Activated T-helper 17 cell treated with anti-CD3 and anti-CD28 coated beads, Interleukin-2, amount 50 U/mL, for 72 hours (primary cell): ENCODE measurements at regions not wholly inside any gene's neighbourhood (a gene's known extent, or its start where the extent isn't known, plus 50 kb on each side); places are given as distances from the start of the nearest gene placed in this dataset.
"Not testable (repeated sequence)": the region's sequence is repeated elsewhere in the genome, so short reads cannot be mapped to it uniquely, and the experiment has no call there.

Experiments used
- ATAC-seq: fragments of 150-1000 bp; cut with Tn5 transposase; replicated peaks from 2 replicates; pipeline ENCODE4 v1.10.0; 2021; ENCODE audit warnings: mild to moderate bottlenecking, moderate library complexity
- H3K27ac Mint-ChIP-seq: one replicate; pipeline ENCODE4 v1.8.0; 2022; ENCODE audit warnings: mixed read lengths
- H3K27me3 Mint-ChIP-seq: one replicate; pipeline ENCODE4 v1.8.0; 2022; ENCODE audit warnings: mixed read lengths
- H3K36me3 Mint-ChIP-seq: one replicate; pipeline ENCODE4 v1.8.0; 2022; ENCODE audit warnings: low read depth, mild to moderate bottlenecking, mixed read lengths
- H3K4me1 Mint-ChIP-seq: one replicate; pipeline ENCODE4 v1.8.0; 2022; ENCODE audit warnings: mixed read lengths
- H3K4me3 Mint-ChIP-seq: one replicate; pipeline ENCODE4 v1.8.0; 2022; ENCODE audit warnings: mild to moderate bottlenecking, mixed read lengths
- H3K9me3 Mint-ChIP-seq: one replicate; pipeline ENCODE4 v1.8.0; 2022; ENCODE audit warnings: mixed read lengths

DNA sequence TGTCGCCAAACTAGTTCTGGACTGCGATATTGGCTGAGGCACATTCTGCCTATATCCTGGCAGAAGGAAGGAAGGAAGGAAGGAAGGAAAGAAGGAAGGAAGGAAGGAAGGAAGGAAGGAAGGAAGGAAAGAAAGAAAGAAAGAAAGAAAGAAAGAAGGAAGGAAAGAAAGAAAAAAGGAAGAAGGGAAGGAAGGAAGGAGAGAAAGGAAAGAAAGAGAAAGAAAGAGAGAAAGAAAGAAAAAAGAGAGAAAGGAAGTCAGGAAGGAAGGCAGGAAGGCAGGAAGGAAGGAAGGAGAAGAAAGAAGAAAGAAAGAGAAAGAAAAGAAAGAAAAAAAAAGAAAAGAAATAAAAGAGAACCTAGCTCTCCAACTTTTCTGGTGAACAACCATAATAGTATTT lies 587.1 kb downstream of the RBFOX1 start:
- Mint-ChIP-seq H3K4me1 (no peaks in the 10 kb centered on the region), H3K27ac (no peak overlapping the region), H3K36me3 (no peaks in the 10 kb centered on the region), H3K4me3 (no peak overlapping the region), H3K9me3 (peaks cover 18% of the 10 kb centered on the region), H3K27me3 (no peaks in the 10 kb centered on the region)
- ATAC-seq: no peak

DNA sequence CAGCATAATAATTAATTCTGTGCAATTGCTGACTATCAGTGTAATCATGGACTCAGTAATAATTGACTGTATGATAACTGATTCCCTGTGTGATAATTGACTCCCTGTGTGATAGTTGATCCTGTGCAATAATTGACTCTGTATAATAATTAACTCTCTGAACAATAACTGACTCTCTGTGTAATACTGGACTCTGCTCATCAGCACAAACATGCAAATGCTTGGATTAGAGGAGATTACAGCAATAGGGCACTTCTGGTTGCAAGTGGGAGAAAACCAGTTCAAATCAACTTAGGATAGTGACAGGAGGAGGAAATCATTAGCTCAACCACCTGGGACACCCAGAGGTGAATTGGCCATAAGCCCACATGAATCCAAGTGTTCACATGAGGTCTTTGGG lies 582.1 kb downstream of the RBFOX1 start:
- Mint-ChIP-seq H3K9me3 (peaks cover 13% of the 10 kb centered on the region), H3K27ac (no peak overlapping the region), H3K4me3 (no peak overlapping the region), H3K27me3 (no peaks in the 10 kb centered on the region), H3K4me1 (no peaks in the 10 kb centered on the region), H3K36me3 (no peaks in the 10 kb centered on the region)
- ATAC-seq: no peak

DNA sequence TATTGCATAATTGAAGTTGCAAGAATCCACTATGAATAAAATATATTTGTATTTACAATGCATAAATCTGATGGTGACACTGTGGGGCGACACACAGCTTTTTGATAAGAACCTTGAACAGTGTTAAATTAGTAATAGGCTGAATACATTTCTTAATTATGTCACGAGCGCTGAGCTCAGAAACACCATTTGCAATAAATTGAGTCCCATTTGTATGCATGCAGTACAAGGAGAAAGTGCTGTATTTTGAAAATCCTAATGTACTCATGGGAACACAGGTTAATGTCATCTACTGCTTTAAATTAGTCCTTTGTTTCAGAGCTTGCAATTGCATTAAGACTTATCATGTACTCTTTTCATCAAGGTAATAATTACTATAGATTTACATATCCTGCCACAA lies 579.5 kb downstream of the RBFOX1 start:
- no peaks in the 10 kb centered on the region for H3K27me3 Mint-ChIP-seq
- H3K36me3 Mint-ChIP-seq: no peaks in the 10 kb centered on the region
- H3K9me3 Mint-ChIP-seq: peaks cover 19% of the 10 kb centered on the region
- no peaks in the 10 kb centered on the region for H3K4me1 Mint-ChIP-seq
- H3K27ac Mint-ChIP-seq: no peak overlapping the region
- no peak overlapping the region for H3K4me3 Mint-ChIP-seq
- ATAC-seq: no peak

DNA sequence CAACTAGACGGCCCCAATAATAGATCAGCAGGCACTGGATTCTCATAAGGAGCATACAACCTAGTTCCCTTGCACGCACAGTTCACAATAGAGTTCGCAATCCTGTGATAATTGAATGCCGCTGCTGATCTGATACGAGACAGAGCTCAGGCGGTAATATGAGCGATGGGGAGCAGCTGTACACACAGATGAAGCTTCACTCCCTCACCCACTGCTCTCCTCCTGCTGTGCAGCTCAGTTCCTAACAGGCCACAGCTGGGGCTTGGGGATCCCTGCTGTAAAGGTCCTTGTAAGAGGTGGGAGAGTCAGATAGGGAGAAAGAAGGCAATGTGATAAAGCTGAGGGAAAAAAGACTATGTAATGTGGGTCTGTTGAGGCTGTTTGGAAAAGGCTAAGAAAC lies 577.5 kb downstream of the RBFOX1 start:
- Mint-ChIP-seq H3K27me3 (no peaks in the 10 kb centered on the region), H3K9me3 (peaks cover 21% of the 10 kb centered on the region), H3K27ac (no peak overlapping the region), H3K36me3 (no peaks in the 10 kb centered on the region), H3K4me1 (no peaks in the 10 kb centered on the region), H3K4me3 (no peak overlapping the region)
- ATAC-seq: no peak

DNA sequence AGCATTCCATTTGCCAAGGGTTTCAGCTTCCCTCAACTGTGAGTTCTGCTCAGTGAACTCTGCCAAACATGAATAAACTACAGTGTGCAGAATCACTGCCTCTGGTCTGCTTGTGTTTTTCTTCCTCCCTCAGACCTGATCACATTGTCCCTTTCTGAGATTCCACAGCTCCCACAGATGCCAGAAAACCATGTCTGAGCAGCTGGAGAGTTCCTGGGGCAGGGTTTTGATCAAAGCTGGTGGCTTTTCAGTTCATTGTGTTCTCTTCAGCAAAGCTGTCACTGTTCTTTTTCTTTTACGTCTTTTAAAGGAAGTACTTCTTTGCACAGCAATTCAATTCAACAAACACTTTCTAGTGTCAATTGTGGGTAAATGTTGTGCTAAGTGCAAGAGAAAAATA lies 555.8 kb downstream of the RBFOX1 start:
- Mint-ChIP-seq H3K27ac (no peak overlapping the region), H3K4me3 (no peak overlapping the region), H3K27me3 (no peaks in the 10 kb centered on the region), H3K9me3 (peaks cover 21% of the 10 kb centered on the region), H3K4me1 (no peaks in the 10 kb centered on the region), H3K36me3 (no peaks in the 10 kb centered on the region)
- no peak for ATAC-seq

DNA sequence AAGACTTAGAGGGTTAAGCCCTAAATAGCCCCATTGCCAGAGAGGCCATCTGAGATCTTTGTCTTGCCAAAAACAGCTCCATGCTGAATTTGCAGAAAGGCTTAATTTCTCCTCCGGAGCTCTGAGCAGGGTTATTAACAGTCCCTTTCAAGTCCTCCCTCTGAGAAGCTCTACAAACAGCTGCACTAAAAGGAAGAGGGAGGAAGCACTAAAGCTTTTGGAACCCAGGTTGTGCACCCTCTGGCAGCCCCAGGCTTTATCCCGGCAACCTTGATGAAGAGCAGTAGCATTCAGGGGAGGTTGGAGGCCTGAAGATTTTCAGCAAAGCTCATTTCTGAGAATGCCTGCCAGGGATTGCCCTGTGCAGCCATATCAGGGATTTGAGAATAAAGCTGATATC lies 554.7 kb downstream of the RBFOX1 start:
- no peak for ATAC-seq
- H3K27ac Mint-ChIP-seq: no peak overlapping the region
- no peaks in the 10 kb centered on the region for H3K4me1 Mint-ChIP-seq
- H3K9me3 Mint-ChIP-seq: peaks cover 22% of the 10 kb centered on the region
- H3K4me3 Mint-ChIP-seq: no peak overlapping the region
- no peaks in the 10 kb centered on the region for H3K27me3 Mint-ChIP-seq
- no peaks in the 10 kb centered on the region for H3K36me3 Mint-ChIP-seq

DNA sequence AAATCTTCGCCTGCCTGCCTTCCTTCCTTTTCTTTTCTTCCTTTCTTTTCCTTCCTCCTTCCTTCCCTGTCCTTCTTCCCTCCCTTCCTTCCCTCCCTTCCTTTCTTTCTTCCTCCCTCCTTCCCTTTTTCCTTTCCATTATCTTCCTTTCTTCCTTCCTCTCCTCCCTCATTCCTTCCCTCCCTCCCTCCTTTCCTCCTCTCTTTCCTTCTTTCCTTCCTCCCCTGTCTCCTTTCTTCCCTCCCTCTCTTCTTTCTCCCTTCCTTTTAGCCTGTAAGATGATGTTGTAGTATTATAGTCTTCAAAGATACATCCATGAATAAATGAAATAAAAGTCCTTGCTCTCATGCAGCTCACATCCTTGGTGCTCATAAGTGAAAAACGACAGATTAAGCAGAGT lies 539.3 kb downstream of the RBFOX1 start:
- no peak for ATAC-seq
- Mint-ChIP-seq H3K9me3 (peaks cover 15% of the 10 kb centered on the region), H3K4me3 (no peak overlapping the region), H3K4me1 (no peaks in the 10 kb centered on the region), H3K27ac (no peak overlapping the region), H3K27me3 (no peaks in the 10 kb centered on the region), H3K36me3 (no peaks in the 10 kb centered on the region)

DNA sequence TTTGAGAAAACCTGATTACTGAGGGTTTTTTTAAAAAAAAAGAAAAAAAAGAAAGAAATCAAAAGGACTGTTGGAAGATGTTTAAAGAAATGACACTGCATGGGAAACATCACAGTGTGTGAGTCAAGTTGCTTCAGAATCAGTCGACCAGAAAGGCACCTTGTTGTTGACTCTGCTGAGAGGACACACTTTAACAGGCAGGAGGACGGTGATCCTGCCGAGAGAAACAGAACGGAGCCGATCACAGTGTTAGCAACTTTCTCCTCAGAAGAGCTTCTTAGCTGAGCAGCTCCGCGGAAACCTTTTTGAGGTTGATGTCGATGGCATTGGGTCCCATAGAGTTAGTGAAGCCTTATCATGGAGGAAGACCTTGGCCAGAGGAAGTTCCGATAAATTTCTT lies 538.7 kb downstream of the RBFOX1 start:
- Mint-ChIP-seq H3K9me3 (peaks cover 15% of the 10 kb centered on the region), H3K36me3 (no peaks in the 10 kb centered on the region), H3K4me1 (no peaks in the 10 kb centered on the region), H3K4me3 (no peak overlapping the region), H3K27ac (no peak overlapping the region), H3K27me3 (no peaks in the 10 kb centered on the region)
- no peak for ATAC-seq

DNA sequence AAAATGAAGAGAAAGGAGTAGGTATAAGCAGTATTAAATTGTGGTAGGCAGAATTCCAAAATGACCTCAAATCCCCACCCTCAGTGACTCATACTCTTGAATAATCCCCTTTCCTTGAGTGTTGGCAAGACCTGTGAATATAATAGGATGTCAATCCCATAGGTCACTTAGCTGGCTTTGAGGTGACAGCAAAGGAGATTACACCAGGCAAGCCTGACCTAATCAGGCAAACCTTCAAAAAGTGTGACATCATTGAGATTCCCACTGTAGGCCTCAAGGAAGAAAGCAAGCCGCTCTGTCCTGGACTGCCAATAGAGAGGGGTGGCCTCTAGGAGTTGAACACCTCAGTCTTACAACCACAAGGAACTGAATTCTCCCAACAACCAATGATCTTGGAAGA lies 535.2 kb downstream of the RBFOX1 start:
- Mint-ChIP-seq H3K4me1 (no peaks in the 10 kb centered on the region), H3K27me3 (no peaks in the 10 kb centered on the region), H3K9me3 (peaks cover 11% of the 10 kb centered on the region), H3K27ac (no peak overlapping the region), H3K4me3 (no peak overlapping the region), H3K36me3 (no peaks in the 10 kb centered on the region)
- no peak for ATAC-seq

DNA sequence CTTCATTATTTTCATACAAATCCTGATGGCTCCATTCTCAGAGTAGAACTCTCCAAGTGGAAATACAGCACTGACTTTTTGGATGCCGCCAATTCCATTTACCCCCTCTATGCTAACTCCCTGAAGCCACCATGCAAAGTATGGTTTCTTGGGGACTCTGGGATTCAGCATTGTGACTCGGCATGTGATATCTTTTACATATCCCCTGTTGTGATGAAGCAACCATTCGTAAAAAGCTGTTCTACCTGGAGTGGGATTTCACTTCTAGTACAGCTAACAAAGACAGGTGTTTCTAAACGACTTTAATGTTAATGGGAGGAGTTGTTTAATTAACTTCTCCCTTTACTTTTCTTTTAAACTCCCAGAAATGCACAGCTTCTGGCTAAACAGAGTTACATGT lies 533.5 kb downstream of the RBFOX1 start:
- no peak overlapping the region for H3K27ac Mint-ChIP-seq
- H3K36me3 Mint-ChIP-seq: no peaks in the 10 kb centered on the region
- peaks cover 7% of the 10 kb centered on the region for H3K9me3 Mint-ChIP-seq
- no peaks in the 10 kb centered on the region for H3K27me3 Mint-ChIP-seq
- H3K4me1 Mint-ChIP-seq: no peaks in the 10 kb centered on the region
- ATAC-seq: no peak
- H3K4me3 Mint-ChIP-seq: no peak overlapping the region

DNA sequence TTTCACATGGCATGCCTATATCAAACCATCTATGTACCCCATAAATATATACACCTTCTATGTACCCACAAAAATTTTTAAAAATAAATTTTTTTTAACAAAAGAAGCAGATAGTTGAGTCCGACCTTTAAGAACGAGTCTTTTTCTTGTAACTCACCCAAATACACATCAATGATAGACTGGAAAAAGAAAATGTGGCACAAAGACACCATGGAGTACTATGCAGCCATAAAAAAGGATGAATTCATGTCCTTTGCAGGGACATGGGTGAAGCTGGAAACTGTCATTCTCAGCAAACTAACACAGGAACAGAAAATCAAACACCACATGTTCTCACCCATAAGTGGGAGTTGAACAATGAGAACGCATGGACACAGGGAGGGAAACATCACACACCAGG lies 532.7 kb downstream of the RBFOX1 start:
- H3K4me3 Mint-ChIP-seq, ATAC-seq, H3K27me3 Mint-ChIP-seq, H3K4me1 Mint-ChIP-seq, H3K9me3 Mint-ChIP-seq, H3K36me3 Mint-ChIP-seq, H3K27ac Mint-ChIP-seq: not testable (repeated sequence)

DNA sequence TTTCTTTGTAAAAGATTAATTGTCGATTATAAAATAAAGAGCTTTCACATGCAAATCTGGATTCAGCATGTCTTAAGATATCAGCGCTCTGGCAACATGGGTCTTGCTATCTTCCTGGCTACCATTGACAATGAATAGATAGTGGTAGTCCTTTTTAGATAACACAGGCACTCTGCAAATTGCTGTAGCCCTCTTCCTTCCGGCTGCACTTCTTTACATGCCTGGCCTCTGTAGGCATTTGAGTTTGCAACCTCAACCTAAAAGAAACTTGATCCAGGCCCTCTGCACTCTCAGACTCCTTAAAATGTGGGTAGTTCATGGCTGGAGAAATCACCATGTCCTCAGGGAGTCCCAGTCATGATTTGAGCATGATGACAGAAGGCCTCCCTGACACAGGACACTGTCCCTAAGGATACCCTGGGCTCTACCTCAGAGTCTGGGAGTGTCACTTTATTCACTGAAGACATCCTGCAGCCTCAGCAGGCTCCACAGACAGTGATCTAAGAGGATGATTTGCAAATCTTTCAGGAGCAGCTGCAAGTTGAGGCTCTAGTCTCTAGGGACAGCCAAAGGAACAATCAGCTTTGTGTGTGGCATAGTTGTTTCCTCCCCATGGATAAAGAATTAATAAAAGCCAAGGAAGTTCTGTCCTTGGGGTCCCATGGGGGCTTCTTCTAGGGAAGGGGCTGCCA lies 529.4 kb downstream of the RBFOX1 start:
- no peaks in the 10 kb centered on the region for H3K4me1 Mint-ChIP-seq
- no peak for ATAC-seq
- no peak overlapping the region for H3K27ac Mint-ChIP-seq
- no peaks in the 10 kb centered on the region for H3K27me3 Mint-ChIP-seq
- no peaks in the 10 kb centered on the region for H3K36me3 Mint-ChIP-seq
- H3K4me3 Mint-ChIP-seq: no peak overlapping the region
- H3K9me3 Mint-ChIP-seq: peaks cover 9% of the 10 kb centered on the region

DNA sequence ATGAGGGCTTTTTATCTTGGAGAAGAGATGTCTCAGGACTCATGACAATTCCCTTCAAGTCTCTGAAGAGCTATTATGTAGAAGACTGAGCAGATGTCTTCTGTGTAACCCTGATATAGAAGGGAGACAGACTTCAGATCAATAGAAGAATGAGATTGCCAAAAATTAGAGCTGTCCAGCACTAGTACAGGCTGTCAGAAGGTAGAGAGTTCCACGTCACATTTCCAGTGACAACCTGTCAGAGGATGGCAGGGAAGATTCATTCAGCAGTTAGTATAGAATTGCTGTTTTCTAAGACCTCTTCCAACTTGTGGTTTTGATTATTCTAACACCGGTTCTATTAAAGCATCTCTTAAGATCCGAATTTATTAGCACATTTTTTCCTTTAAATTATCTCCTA lies 520.6 kb downstream of the RBFOX1 start:
- H3K4me3 Mint-ChIP-seq: no peak overlapping the region
- H3K36me3 Mint-ChIP-seq: no peaks in the 10 kb centered on the region
- H3K27ac Mint-ChIP-seq: no peak overlapping the region
- H3K9me3 Mint-ChIP-seq: peaks cover 21% of the 10 kb centered on the region
- H3K4me1 Mint-ChIP-seq: no peaks in the 10 kb centered on the region
- H3K27me3 Mint-ChIP-seq: no peaks in the 10 kb centered on the region
- no peak for ATAC-seq

DNA sequence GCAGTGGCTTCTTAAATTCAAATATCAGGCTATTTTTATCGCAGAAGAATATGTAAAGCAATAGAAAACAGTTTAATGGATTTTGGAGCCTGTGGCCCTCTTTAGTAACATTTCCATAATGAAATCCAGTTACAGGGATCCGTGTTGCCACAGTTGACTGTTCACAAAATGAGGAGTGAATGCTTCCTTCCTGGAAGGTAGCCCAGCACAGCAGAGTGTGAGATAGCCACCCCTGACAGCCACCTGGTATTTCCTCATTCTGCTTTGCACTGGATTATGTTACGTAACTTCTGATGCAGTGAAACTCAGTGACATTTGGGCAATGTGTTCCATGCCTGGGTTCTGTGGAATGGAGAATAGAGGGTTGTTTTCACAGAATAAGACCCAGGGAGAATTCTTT lies 517.2 kb downstream of the RBFOX1 start:
- ATAC-seq: no peak
- Mint-ChIP-seq H3K9me3 (peaks cover 18% of the 10 kb centered on the region), H3K4me3 (no peak overlapping the region), H3K4me1 (no peaks in the 10 kb centered on the region), H3K27ac (no peak overlapping the region), H3K27me3 (no peaks in the 10 kb centered on the region), H3K36me3 (no peaks in the 10 kb centered on the region)

DNA sequence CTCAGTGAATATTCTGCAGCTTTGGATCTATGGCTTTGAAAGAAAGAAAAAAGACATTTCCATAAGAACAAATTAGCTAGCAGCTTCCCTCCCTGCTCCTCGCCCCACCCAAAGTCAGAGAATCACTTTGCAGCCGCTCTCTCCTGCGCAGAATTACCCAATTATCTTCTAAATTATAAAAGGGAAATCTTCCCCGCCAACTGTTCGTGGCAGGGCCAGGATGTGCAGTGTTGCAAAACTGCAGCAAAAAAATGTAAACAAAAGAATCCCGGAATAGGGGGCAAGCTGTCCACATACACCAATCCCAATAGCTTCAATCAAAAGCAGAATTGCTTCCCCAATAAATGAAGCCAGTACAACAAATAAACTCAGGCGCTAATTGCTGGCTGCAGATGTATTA lies 510.6 kb downstream of the RBFOX1 start:
- Mint-ChIP-seq H3K27ac (no peak overlapping the region), H3K4me3 (no peak overlapping the region), H3K36me3 (no peaks in the 10 kb centered on the region), H3K4me1 (no peaks in the 10 kb centered on the region), H3K9me3 (peaks cover 8% of the 10 kb centered on the region), H3K27me3 (no peaks in the 10 kb centered on the region)
- no peak for ATAC-seq

DNA sequence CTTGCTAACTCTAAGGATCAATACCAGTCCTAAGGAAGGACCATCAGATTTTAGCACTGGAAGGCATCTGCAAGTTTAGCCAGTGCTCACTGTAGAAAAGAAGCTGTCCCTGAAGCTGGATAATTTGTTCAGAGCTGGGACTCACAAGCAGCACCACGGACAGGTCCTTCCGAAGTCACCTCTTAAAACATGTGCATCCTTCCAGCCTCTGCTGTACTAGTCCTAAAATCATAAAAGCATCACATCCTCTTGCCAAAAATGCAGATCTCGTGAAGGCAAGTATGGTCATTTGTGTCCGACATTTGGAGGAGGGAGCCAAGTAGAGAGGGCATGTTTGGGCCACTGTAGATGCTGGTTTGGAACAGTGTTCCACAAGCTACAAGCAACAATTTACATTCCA lies 506.9 kb downstream of the RBFOX1 start:
- no peak overlapping the region for H3K4me3 Mint-ChIP-seq
- H3K27me3 Mint-ChIP-seq: no peaks in the 10 kb centered on the region
- no peaks in the 10 kb centered on the region for H3K36me3 Mint-ChIP-seq
- ATAC-seq: no peak
- no peak overlapping the region for H3K27ac Mint-ChIP-seq
- peaks cover 4% of the 10 kb centered on the region for H3K9me3 Mint-ChIP-seq
- H3K4me1 Mint-ChIP-seq: no peaks in the 10 kb centered on the region
